PC-9 (cell line): ENCODE measurements at regions not wholly inside any gene's neighbourhood (a gene's known extent, or its start where the extent isn't known, plus 50 kb on each side); places are given as distances from the start of the nearest gene placed in this dataset.

ENCODE experiments used
- CTCF ChIP-seq: fragments of 200-600 bp; sonication (generic); conservative IDR thresholded peaks from 2 replicates; pipeline ENCODE4 v1.6.1; 2017; ENCODE audit warnings: mixed run types, antibody characterized with exemption, mild to moderate bottlenecking, moderate library complexity
- EZH2 ChIP-seq: fragments of 200-600 bp; sonication (generic); IDR thresholded peaks from 2 replicates; pipeline ENCODE4 v1.8.0; 2017; ENCODE audit warnings: antibody characterized with exemption, low read depth

GRCh38 chr5:68545636-68546295 lies 330.2 kb downstream of the PIK3R1 start:
- TF ChIP-seq CTCF (no peak), EZH2 (no peak)
